ENCODE measurements at regions not wholly inside any gene's neighbourhood (a gene's known extent, or its start where the extent isn't known, plus 50 kb on each side); places are given as distances from the start of the nearest gene placed in this dataset.

- no peak for TF ChIP-seq CTCF (IDR thresholded peaks at IDR 0.05)
- TF ChIP-seq POLR2A (IDR thresholded peaks at IDR 0.05): no peak
Measured at GRCh38 chr21:38186661-38187270, 70.0 kb upstream of the KCNJ15 start.

All from heart left ventricle (tissue), 13 donors.